ENCODE measurements at regions not wholly inside any gene's neighbourhood (a gene's known extent, or its start where the extent isn't known, plus 50 kb on each side); places are given as distances from the start of the nearest gene placed in this dataset.

DNA sequence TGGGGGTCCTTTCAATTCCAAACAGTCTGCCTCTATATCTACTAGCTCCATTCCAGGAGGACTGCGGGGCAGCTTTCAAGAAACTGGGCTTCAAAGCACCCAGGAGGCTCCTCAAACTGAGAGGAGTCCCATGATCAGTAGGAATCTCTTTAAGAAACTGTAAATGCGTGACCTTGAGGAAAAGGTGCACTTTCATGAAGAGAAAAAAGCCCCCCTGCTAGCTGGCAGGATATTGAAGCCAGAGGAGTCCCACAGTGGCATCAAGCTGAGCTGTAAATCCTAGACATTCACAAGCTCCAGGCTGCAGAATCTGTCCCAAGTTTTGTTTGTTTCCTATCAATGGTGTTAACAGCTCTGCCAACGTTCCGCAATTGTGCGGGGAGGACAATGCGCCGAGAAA is 790.1 kb downstream of the SLC4A3 start:
- no peak overlapping the region for H3K4me2 ChIP-seq (ENCODE audit: insufficient read depth, insufficient read length, low read length)
- no peak overlapping the region for H2AK5ac ChIP-seq (ENCODE audit: insufficient read length, low read length)
- Mint-ChIP-seq H3K27ac (peak overlapping the region in 2 of 3 experiments; percentile 75 to 77; a peak in 3 of 7 replicates), H3K27me3 (ENCODE audit: low read depth) (no peaks in the 10 kb centered on the region; the same call in 1 of the 2 replicates), H3K9me3 (peaks cover 6 to 12% of the 10 kb centered on the region in 2 experiments; a peak in 4 of 5 replicates), H3K4me3 (no peak overlapping the region), H3K4me1 (peaks cover 25 to 28% of the 10 kb centered on the region in 2 experiments), H3K36me3 (ENCODE audit: insufficient read depth in 1 of 3, low read depth in 3 of 3) (peaks cover 3 to 11% (median 3%) of the 10 kb centered on the region in 3 experiments; a peak in 6 of 7 replicates)
- H3K27me3 ChIP-seq (ENCODE audit: insufficient read depth, low read length) = no peaks in the 10 kb centered on the region
- H3K14ac ChIP-seq (ENCODE audit: insufficient read depth, low read length) = no peak overlapping the region
- H3K23ac ChIP-seq (ENCODE audit: insufficient read length, low read depth, low read length) = no peak overlapping the region
- WGBS (ENCODE audit: extremely low coverage, insufficient read length, low lambda C conversion rate) = no CpG with 5 or more reads among the region's 7 CpGs
- H2BK5ac ChIP-seq (ENCODE audit: insufficient read length, low read length) = no peak overlapping the region
- H2BK20ac ChIP-seq (ENCODE audit: low read depth, low read length, poor library complexity, severe bottlenecking) = no peak overlapping the region
- no peak overlapping the region for H3T11ph ChIP-seq (ENCODE audit: low read length)
- no peaks in the 10 kb centered on the region for H3K79me2 ChIP-seq (ENCODE audit: insufficient read depth, low read length)
- H2AFZ ChIP-seq (ENCODE audit: low read length) = no peak overlapping the region
- DNase-seq = peak; percentile 32
- no peak overlapping the region for H4K91ac ChIP-seq (ENCODE audit: insufficient read length, low read depth, low read length)
- no peaks in the 10 kb centered on the region for H3K23me2 ChIP-seq (ENCODE audit: insufficient read length, low read depth, low read length, poor library complexity, severe bottlenecking)
- no peaks in the 10 kb centered on the region for H4K20me1 ChIP-seq (ENCODE audit: control insufficient read depth, insufficient read depth, insufficient read length)
- no peak overlapping the region for H3K4ac ChIP-seq (ENCODE audit: low read depth, low read length)
- no peak overlapping the region for H3K56ac ChIP-seq (ENCODE audit: insufficient read length, low read depth, low read length)
- H2BK15ac ChIP-seq (ENCODE audit: low read depth, low read length) = no peak overlapping the region
- TF ChIP-seq, protein P1, sequence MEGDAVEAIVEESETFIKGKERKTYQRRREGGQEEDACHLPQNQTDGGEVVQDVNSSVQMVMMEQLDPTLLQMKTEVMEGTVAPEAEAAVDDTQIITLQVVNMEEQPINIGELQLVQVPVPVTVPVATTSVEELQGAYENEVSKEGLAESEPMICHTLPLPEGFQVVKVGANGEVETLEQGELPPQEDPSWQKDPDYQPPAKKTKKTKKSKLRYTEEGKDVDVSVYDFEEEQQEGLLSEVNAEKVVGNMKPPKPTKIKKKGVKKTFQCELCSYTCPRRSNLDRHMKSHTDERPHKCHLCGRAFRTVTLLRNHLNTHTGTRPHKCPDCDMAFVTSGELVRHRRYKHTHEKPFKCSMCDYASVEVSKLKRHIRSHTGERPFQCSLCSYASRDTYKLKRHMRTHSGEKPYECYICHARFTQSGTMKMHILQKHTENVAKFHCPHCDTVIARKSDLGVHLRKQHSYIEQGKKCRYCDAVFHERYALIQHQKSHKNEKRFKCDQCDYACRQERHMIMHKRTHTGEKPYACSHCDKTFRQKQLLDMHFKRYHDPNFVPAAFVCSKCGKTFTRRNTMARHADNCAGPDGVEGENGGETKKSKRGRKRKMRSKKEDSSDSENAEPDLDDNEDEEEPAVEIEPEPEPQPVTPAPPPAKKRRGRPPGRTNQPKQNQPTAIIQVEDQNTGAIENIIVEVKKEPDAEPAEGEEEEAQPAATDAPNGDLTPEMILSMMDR (conservative IDR thresholded peaks at IDR 0.05) = no peak
- no peaks in the 10 kb centered on the region; the same call in 1 of the 2 replicates for H3K4me1 ChIP-seq (ENCODE audit: insufficient read depth, low read length)
- H4K5ac ChIP-seq (ENCODE audit: insufficient read length, low read depth, low read length) = no peak overlapping the region
- H2BK12ac ChIP-seq (ENCODE audit: insufficient read length, low read depth, low read length) = no peak overlapping the region
- no peak overlapping the region for H2BK120ac ChIP-seq (ENCODE audit: low read depth, low read length, poor library complexity, severe bottlenecking)
- no peak overlapping the region for H4K8ac ChIP-seq (replicated peaks; ENCODE audit: insufficient read length, low read depth, low read length)
- no peak overlapping the region for H3K9ac ChIP-seq (ENCODE audit: extremely low read depth, insufficient read length, low read length)
- H3K27ac ChIP-seq (ENCODE audit: insufficient read length, low read depth, low read length) = no peak overlapping the region
- no peaks in the 10 kb centered on the region for H3K79me1 ChIP-seq (ENCODE audit: insufficient read depth, low read depth, low read length, poor library complexity, severe bottlenecking)
- no peak overlapping the region for H3K18ac ChIP-seq (ENCODE audit: insufficient read length, low read depth, low read length)
- no peaks in the 10 kb centered on the region for H3K9me3 ChIP-seq (ENCODE audit: control insufficient read depth, low read depth, low read length)
